GM23248 (cell line): ENCODE measurements at regions not wholly inside any gene's neighbourhood (a gene's known extent, or its start where the extent isn't known, plus 50 kb on each side); places are given as distances from the start of the nearest gene placed in this dataset.

ENCODE experiments used
- DNase-seq: peaks from one replicate; pipeline ENCODE4 v3.0.0-alpha.2; 2015
- H2AFZ ChIP-seq: fragments of 200-600 bp; sonication (generic); 2 replicates; pipeline ENCODE4 v1.6.1; 2016; ENCODE audit warnings: antibody characterized with exemption
- H3F3A ChIP-seq: fragments of 200-600 bp; sonication (generic); 2 replicates; pipeline ENCODE4 v1.6.1; 2016; ENCODE audit warnings: mild to moderate bottlenecking, antibody characterized with exemption, mixed run types; ENCODE audit not compliant: insufficient read depth
- H3K27ac ChIP-seq: fragments of 200-600 bp; sonication (generic); 2 replicates; pipeline ENCODE4 v1.5.1; 2016; ENCODE audit warnings: mild to moderate bottlenecking
- H3K27me3 ChIP-seq: fragments of 200-600 bp; sonication (generic); replicated peaks from 2 replicates; pipeline ENCODE4 v1.6.1; 2016; ENCODE audit warnings: mild to moderate bottlenecking; ENCODE audit not compliant: insufficient read depth
- H3K36me3 ChIP-seq: fragments of 200-600 bp; sonication (generic); 2 replicates; pipeline ENCODE4 v1.6.1; 2016; ENCODE audit warnings: low read depth, mild to moderate bottlenecking
- H3K4me1 ChIP-seq: fragments of 200-600 bp; sonication (generic); 2 replicates; pipeline ENCODE4 v1.6.1; 2016; ENCODE audit warnings: mild to moderate bottlenecking; ENCODE audit not compliant: insufficient read depth
- H3K4me2 ChIP-seq: fragments of 200-600 bp; sonication (generic); one replicate; pipeline ENCODE4 v1.6.1; 2016; ENCODE audit warnings: mild to moderate bottlenecking; ENCODE audit not compliant: unreplicated experiment
- H3K4me3 ChIP-seq: fragments of 200-600 bp; sonication (generic); 2 replicates; pipeline ENCODE4 v1.5.1; 2016; ENCODE audit warnings: mild to moderate bottlenecking
- H3K79me2 ChIP-seq: fragments of 200-600 bp; sonication (generic); 2 replicates; pipeline ENCODE4 v1.6.1; 2016; ENCODE audit warnings: mild to moderate bottlenecking; ENCODE audit not compliant: insufficient read depth
- H3K9ac ChIP-seq: fragments of 200-600 bp; sonication (generic); 2 replicates; pipeline ENCODE4 v1.6.1; 2016; ENCODE audit warnings: mild to moderate bottlenecking
- H3K9me2 ChIP-seq: fragments of 200-600 bp; sonication (generic); 2 replicates; pipeline ENCODE4 v1.6.1; 2016; ENCODE audit warnings: mixed run types, mild to moderate bottlenecking, moderate library complexity; ENCODE audit not compliant: insufficient read depth
- H3K9me3 ChIP-seq: fragments of 200-600 bp; sonication (generic); one replicate; pipeline ENCODE4 v1.6.1; 2017; ENCODE audit warnings: low read depth
- H4K20me1 ChIP-seq: fragments of 200-600 bp; sonication (generic); 2 replicates; pipeline ENCODE4 v1.6.0; 2016; ENCODE audit not compliant: insufficient read depth
- EZH2 ChIP-seq: fragments of 200-600 bp; sonication (generic); IDR thresholded peaks from 2 replicates; pipeline ENCODE4 v1.6.1; 2018; ENCODE audit warnings: antibody characterized with exemption, mild to moderate bottlenecking; ENCODE audit not compliant: insufficient read depth, poor library complexity, severe bottlenecking
- EZH2phosphoT487 ChIP-seq: fragments of 200-600 bp; sonication (generic); IDR thresholded peaks from 2 replicates; pipeline ENCODE4 v1.6.1; 2018; ENCODE audit warnings: antibody characterized with exemption, moderate library complexity, mild to moderate bottlenecking, low read depth; ENCODE audit not compliant: insufficient read depth
- WGBS, 2 experiments: methylation state at CpG; one replicate each; pipeline ENCODE4 v1.1.6; 2015 to 2017; ENCODE audit warnings: low lambda C conversion rate in 2 of 2, low coverage in 1 of 2; ENCODE audit errors: missing lambda C conversion rate in 2 of 2; 5-methylcytosine and 5-hydroxymethylcytosine counted together
- in situ Hi-C: fragments of 300-500 bp; cut with MboI; formaldehyde crosslinking; loops from 2 replicates; pipeline ENCODE4 v1.15.0; 2020

DNA sequence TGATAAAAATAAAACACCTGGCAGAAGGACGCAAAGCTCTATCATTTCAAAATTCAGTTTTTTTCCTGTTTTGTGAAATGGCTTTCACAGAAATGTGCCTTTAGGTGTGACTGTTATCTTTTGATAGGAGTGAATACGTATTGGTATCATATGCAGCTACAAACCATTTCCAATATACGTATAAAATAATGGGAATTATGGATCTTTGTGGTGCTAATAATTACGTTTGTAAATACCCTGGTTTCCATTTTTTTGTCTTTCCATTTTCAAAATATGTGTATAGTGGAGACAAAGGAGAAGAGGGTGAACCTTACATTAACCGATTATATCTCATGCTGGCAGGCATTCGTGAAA lies 108.7 kb upstream of the GMDS start:
- 59 to 63% methylated on average over 6 of the region's 6 CpGs for WGBS, 2 experiments
- TF ChIP-seq EZH2phosphoT487 (no peak), EZH2 (no peak)

DNA sequence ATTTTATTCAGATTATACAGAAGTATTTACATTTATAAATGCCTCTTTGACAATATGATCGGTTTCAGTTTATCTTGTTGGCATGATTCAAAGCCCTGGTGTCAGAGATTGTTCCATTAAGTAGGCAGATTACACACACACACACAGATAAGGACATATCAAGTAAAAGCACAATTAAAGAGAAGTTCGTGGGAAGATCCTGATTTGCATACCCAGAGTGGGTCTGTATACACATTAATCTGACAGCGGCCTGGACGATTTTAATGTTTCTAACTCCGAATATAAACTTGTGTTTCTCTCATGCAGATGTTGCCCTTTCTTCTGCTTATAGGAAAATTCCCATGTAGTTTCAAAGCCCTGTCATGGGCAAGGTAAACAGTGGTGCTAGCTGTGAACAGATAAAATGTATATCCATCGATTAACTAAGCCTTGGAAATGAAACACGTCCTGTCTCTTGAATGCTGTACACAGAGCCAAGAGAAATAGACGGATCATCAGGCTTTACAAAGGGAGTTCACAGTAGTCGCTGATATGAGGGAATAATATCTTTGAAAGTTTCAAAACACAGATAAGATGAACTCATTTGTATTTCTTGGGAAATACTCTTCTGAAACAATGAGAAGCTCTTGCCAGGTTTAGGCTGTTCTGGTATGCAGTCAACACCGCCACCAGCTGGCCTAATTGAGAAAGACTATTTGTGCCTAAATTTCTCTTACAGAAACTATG lies 108.2 kb upstream of the GMDS start:
- TF ChIP-seq EZH2phosphoT487: no peak
- TF ChIP-seq EZH2: no peak
- no peak overlapping the region for H3K4me3 ChIP-seq
- peaks cover 25% of the 10 kb centered on the region for H3K4me1 ChIP-seq
- no peaks in the 10 kb centered on the region for H3K36me3 ChIP-seq
- no peaks in the 10 kb centered on the region for H4K20me1 ChIP-seq
- H3K27ac ChIP-seq: no peak overlapping the region
- H3K9ac ChIP-seq: no peak overlapping the region
- H3K9me2 ChIP-seq: no peaks in the 10 kb centered on the region
- no peaks in the 10 kb centered on the region for H3K27me3 ChIP-seq
- peaks cover 12% of the 10 kb centered on the region for H3F3A ChIP-seq
- 58 to 65% methylated on average over 10 of the region's 10 CpGs for WGBS, 2 experiments
- H2AFZ ChIP-seq: no peak overlapping the region
- in situ Hi-C loops: loop anchor here (10.0 kb wide), 1 partner anchor 759 kb away; no protein-coding TSS in a partner anchor
- peak; percentile 89 for DNase-seq
- H3K9me3 ChIP-seq: no peaks in the 10 kb centered on the region
- peak overlapping the region; percentile 44 for H3K4me2 ChIP-seq
- H3K79me2 ChIP-seq: no peaks in the 10 kb centered on the region

More for the DNA sequence above, 108.7 kb upstream of the GMDS start:
- no peak overlapping the region for H3K4me3 ChIP-seq
- no peaks in the 10 kb centered on the region for H3K9me3 ChIP-seq
- peaks cover 25% of the 10 kb centered on the region for H3K4me1 ChIP-seq
- H3K27me3 ChIP-seq: no peaks in the 10 kb centered on the region
- H3K9me2 ChIP-seq: no peaks in the 10 kb centered on the region
- H3F3A ChIP-seq: peaks cover 12% of the 10 kb centered on the region
- in situ Hi-C loops: loop anchor here (10.0 kb wide), 1 partner anchor 759 kb away; no protein-coding TSS in a partner anchor
- H3K79me2 ChIP-seq: no peaks in the 10 kb centered on the region
- no peaks in the 10 kb centered on the region for H3K36me3 ChIP-seq
- no peak overlapping the region for H3K27ac ChIP-seq
- H2AFZ ChIP-seq: no peak overlapping the region
- no peak for DNase-seq
- no peaks in the 10 kb centered on the region for H4K20me1 ChIP-seq
- H3K4me2 ChIP-seq: no peak overlapping the region
- H3K9ac ChIP-seq: no peak overlapping the region

DNA sequence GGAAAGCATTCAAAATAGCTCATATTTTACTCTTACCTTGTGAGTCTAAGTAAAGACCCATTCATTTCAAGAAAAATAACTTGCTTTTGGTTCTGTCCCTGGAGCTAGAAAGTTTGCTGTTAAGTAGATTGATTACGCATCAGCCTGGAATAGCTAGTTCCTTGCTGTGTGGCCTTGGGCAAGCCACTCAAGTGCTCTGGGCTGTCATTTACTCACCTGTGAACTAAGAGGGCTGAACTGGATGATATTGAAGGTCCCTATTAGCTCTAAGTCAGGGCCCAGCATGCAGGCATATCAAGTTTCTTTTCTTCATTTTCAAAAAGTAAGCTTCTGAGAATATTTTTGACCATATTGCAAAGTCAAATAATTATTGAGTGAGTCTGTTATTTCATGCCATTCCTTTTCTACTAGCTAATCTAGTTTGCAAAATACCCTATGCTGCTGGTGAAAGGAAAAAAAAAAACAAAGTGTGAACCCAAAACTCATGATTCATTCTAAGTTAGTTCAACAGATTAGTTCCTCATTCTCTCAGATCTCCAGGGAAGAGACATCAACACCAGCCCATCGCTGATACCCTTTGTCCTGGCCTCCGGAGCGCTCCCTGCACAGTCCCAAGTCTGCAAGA lies 106.5 kb upstream of the GMDS start:
- Histone ChIP-seq H3K9ac (no peak overlapping the region), H3K36me3 (no peaks in the 10 kb centered on the region), H3K4me2 (peak overlapping the region; percentile 57), H3K27me3 (no peaks in the 10 kb centered on the region), H4K20me1 (no peaks in the 10 kb centered on the region), H3K27ac (0 out of 2 replicates have a peak overlapping the region, but pooled peaks have one; percentile 26), H3K9me3 (no peaks in the 10 kb centered on the region), H3K79me2 (no peaks in the 10 kb centered on the region), H3K4me1 (peaks cover 25% of the 10 kb centered on the region), H2AFZ (no peak overlapping the region), H3F3A (peaks cover 12% of the 10 kb centered on the region), H3K4me3 (no peak overlapping the region), H3K9me2 (no peaks in the 10 kb centered on the region)
- peak; percentile 81 for DNase-seq
- WGBS, 2 experiments: 83 to 85% methylated on average over 4 of the region's 4 CpGs
- in situ Hi-C loops: loop anchor here (10.0 kb wide), 1 partner anchor 757 kb away; no protein-coding TSS in a partner anchor
- TF ChIP-seq EZH2 (no peak), EZH2phosphoT487 (no peak)

DNA sequence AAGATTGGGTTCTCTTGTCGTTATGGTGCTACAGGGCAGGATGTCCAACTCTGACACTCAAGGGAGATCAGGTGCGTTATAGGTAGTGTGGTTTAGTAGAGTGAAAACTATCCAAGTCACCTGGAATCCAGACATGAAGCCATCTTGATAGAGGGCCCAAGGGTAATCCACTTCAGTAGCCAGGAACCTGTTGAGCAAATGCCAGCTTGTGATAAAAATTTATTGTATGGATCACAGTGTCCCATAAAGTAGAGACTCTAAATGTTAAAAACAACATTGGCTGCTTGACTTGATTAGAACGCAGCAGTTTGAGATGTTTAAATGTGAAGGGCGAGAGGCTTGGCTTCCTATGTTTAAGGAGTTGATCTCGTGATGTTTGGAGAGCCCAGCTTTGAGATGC lies 105.7 kb upstream of the GMDS start:
- Histone ChIP-seq H3F3A (peaks cover 12% of the 10 kb centered on the region), H3K9ac (no peak overlapping the region), H4K20me1 (no peaks in the 10 kb centered on the region), H3K4me2 (no peak overlapping the region), H3K9me3 (no peaks in the 10 kb centered on the region), H3K27me3 (no peaks in the 10 kb centered on the region), H3K27ac (no peak overlapping the region), H3K9me2 (no peaks in the 10 kb centered on the region; the same call in 1 of the 2 replicates), H3K4me3 (no peak overlapping the region), H2AFZ (no peak overlapping the region), H3K36me3 (no peaks in the 10 kb centered on the region), H3K4me1 (peaks cover 25% of the 10 kb centered on the region), H3K79me2 (no peaks in the 10 kb centered on the region)
- in situ Hi-C loops: loop anchor here (10.0 kb wide), 1 partner anchor 756 kb away; no protein-coding TSS in a partner anchor
- no peak for DNase-seq
- TF ChIP-seq EZH2 (no peak), EZH2phosphoT487 (no peak)
- WGBS, 2 experiments: 80 to 84% methylated on average over 5 of the region's 5 CpGs
